ENCODE measurements at regions not wholly inside any gene's neighbourhood (a gene's known extent, or its start where the extent isn't known, plus 50 kb on each side); places are given as distances from the start of the nearest gene placed in this dataset.

GRCh38 chr14:82445810-82446570, 912.3 kb upstream of the SEL1L start:
- ATAC-seq: no peak

GRCh38 chr14:82447586-82447985, 913.9 kb upstream of the SEL1L start:
- DNase-seq (no peak), ATAC-seq (no peak)
- intact Hi-C loops (cut with micrococcal nuclease): no loop called here
- Mint-ChIP-seq H3K9me3 (peaks cover 0 to 9% (median 4%) of the 10 kb centered on the region in 11 donors), H3K27me3 (no peaks in the 10 kb centered on the region), H3K4me3 (no peak overlapping the region), H3K27ac (no peak overlapping the region), H3K36me3 (no peaks in the 10 kb centered on the region), H3K4me1 (no peaks in the 10 kb centered on the region)
- ChIA-PET CTCF (no interaction called here), POLR2A (no interaction called here)
- no peaks in the 10 kb centered on the region for H3K27me3 ChIP-seq (ENCODE audit: control insufficient read depth in 2 of 2, insufficient read depth in 2 of 2, low read length in 2 of 2)
- H3K9me3 ChIP-seq (ENCODE audit: control insufficient read depth in 2 of 3, low read length in 3 of 3): peaks cover 0 to 2% (median 0%) of the 10 kb centered on the region in 3 experiments
- H3K36me3 ChIP-seq (ENCODE audit: control insufficient read depth in 2 of 3, insufficient read depth in 3 of 3, low read length in 3 of 3): no peaks in the 10 kb centered on the region
- H3K4me1 ChIP-seq (ENCODE audit: control insufficient read depth in 2 of 2, insufficient read depth in 2 of 2, low read length in 2 of 2): no peaks in the 10 kb centered on the region
- H3K4me3 ChIP-seq (ENCODE audit: low read length): no peak overlapping the region
- no peak overlapping the region for H3K27ac ChIP-seq (ENCODE audit: low read depth, low read length)

More at GRCh38 chr14:82445810-82446570, 912.3 kb upstream of the SEL1L start:
- H3K36me3 ChIP-seq (ENCODE audit: control insufficient read depth in 2 of 3, insufficient read depth in 3 of 3, low read length in 3 of 3): no peaks in the 10 kb centered on the region
- POLR2A ChIA-PET: no interaction called here
- CTCF ChIA-PET: no interaction called here
- no peaks in the 10 kb centered on the region for H3K27me3 ChIP-seq (ENCODE audit: control insufficient read depth in 2 of 2, insufficient read depth in 2 of 2, low read length in 2 of 2)
- Mint-ChIP-seq H3K4me1 (no peaks in the 10 kb centered on the region), H3K27me3 (no peaks in the 10 kb centered on the region), H3K4me3 (no peak overlapping the region), H3K9me3 (peaks cover 0 to 16% (median 5%) of the 10 kb centered on the region in 11 donors), H3K27ac (no peak overlapping the region), H3K36me3 (no peaks in the 10 kb centered on the region)
- no peak overlapping the region for H3K27ac ChIP-seq (ENCODE audit: low read depth, low read length)
- intact Hi-C loops (cut with micrococcal nuclease): no loop called here
- H3K4me1 ChIP-seq (ENCODE audit: control insufficient read depth in 2 of 2, insufficient read depth in 2 of 2, low read length in 2 of 2): no peaks in the 10 kb centered on the region
- DNase-seq: no peak
- H3K4me3 ChIP-seq (ENCODE audit: low read length): no peak overlapping the region
- no peaks in the 10 kb centered on the region for H3K9me3 ChIP-seq (ENCODE audit: control insufficient read depth in 2 of 3, low read length in 3 of 3)

GRCh38 chr14:82449926-82450468, 916.3 kb upstream of the SEL1L start:
- Histone ChIP-seq H3K4me3 (ENCODE audit: low read length) (no peak overlapping the region), H3K27ac (ENCODE audit: low read depth, low read length) (no peak overlapping the region), H3K4me1 (ENCODE audit: control insufficient read depth in 2 of 2, insufficient read depth in 2 of 2, low read length in 2 of 2) (no peaks in the 10 kb centered on the region), H3K36me3 (ENCODE audit: control insufficient read depth in 2 of 3, insufficient read depth in 3 of 3, low read length in 3 of 3) (no peaks in the 10 kb centered on the region), H3K9me3 (ENCODE audit: control insufficient read depth in 2 of 3, low read length in 3 of 3) (peaks cover 0 to 4% (median 0%) of the 10 kb centered on the region in 3 experiments), H3K27me3 (ENCODE audit: control insufficient read depth in 2 of 2, insufficient read depth in 2 of 2, low read length in 2 of 2) (no peaks in the 10 kb centered on the region)
- intact Hi-C loops (cut with micrococcal nuclease): no loop called here
- Mint-ChIP-seq H3K4me1 (no peaks in the 10 kb centered on the region), H3K36me3 (no peaks in the 10 kb centered on the region), H3K27ac (no peak overlapping the region), H3K4me3 (no peak overlapping the region), H3K27me3 (no peaks in the 10 kb centered on the region), H3K9me3 (peaks cover 0 to 10% (median 3%) of the 10 kb centered on the region in 11 donors)
- ATAC-seq (no peak), DNase-seq (no peak)
- POLR2A ChIA-PET: no interaction called here
- CTCF ChIA-PET: no interaction called here

GRCh38 chr14:82451675-82452074, 918.0 kb upstream of the SEL1L start:
- Histone ChIP-seq H3K9me3 (ENCODE audit: control insufficient read depth in 2 of 3, low read length in 3 of 3) (peaks cover 0 to 4% (median 0%) of the 10 kb centered on the region in 3 experiments), H3K27me3 (ENCODE audit: control insufficient read depth in 2 of 2, insufficient read depth in 2 of 2, low read length in 2 of 2) (no peaks in the 10 kb centered on the region), H3K4me1 (ENCODE audit: control insufficient read depth in 2 of 2, insufficient read depth in 2 of 2, low read length in 2 of 2) (no peaks in the 10 kb centered on the region), H3K27ac (ENCODE audit: low read depth, low read length) (no peak overlapping the region), H3K36me3 (ENCODE audit: control insufficient read depth in 2 of 3, insufficient read depth in 3 of 3, low read length in 3 of 3) (no peaks in the 10 kb centered on the region), H3K4me3 (ENCODE audit: low read length) (no peak overlapping the region)
- Mint-ChIP-seq H3K4me3 (no peak overlapping the region), H3K27me3 (no peaks in the 10 kb centered on the region), H3K9me3 (peaks cover 0 to 11% (median 5%) of the 10 kb centered on the region in 11 donors), H3K4me1 (no peaks in the 10 kb centered on the region), H3K27ac (no peak overlapping the region), H3K36me3 (no peaks in the 10 kb centered on the region)
- DNase-seq: no peak
- ChIA-PET CTCF (no interaction called here), POLR2A (no interaction called here)
- ATAC-seq: no peak
- intact Hi-C loops (cut with micrococcal nuclease): no loop called here

- intact Hi-C loops (cut with micrococcal nuclease): no loop called here
- no peaks in the 10 kb centered on the region for H3K27me3 ChIP-seq (ENCODE audit: control insufficient read depth in 2 of 2, insufficient read depth in 2 of 2, low read length in 2 of 2)
- H3K27me3 Mint-ChIP-seq: no peaks in the 10 kb centered on the region
- peaks cover 0 to 19% (median 4%) of the 10 kb centered on the region in 11 donors for H3K9me3 Mint-ChIP-seq
- ATAC-seq: no peak
- H3K36me3 Mint-ChIP-seq: no peaks in the 10 kb centered on the region
- H3K4me3 Mint-ChIP-seq: no peak overlapping the region
- H3K27ac Mint-ChIP-seq: no peak overlapping the region
- no peaks in the 10 kb centered on the region for H3K4me1 ChIP-seq (ENCODE audit: control insufficient read depth in 2 of 2, insufficient read depth in 2 of 2, low read length in 2 of 2)
- ChIA-PET CTCF (no interaction called here), POLR2A (no interaction called here)
- no peak overlapping the region for H3K27ac ChIP-seq (ENCODE audit: low read depth, low read length)
- no peaks in the 10 kb centered on the region for H3K4me1 Mint-ChIP-seq
- H3K4me3 ChIP-seq (ENCODE audit: low read length): no peak overlapping the region
- H3K36me3 ChIP-seq (ENCODE audit: control insufficient read depth in 2 of 3, insufficient read depth in 3 of 3, low read length in 3 of 3): no peaks in the 10 kb centered on the region
- no peak for DNase-seq
- H3K9me3 ChIP-seq (ENCODE audit: control insufficient read depth in 2 of 3, low read length in 3 of 3): no peaks in the 10 kb centered on the region
Observed at GRCh38 chr14:82482345-82482744, 948.7 kb upstream of the SEL1L start.

GRCh38 chr14:82488473-82488872, 954.8 kb upstream of the SEL1L start:
- ATAC-seq: no peak
- Histone ChIP-seq H3K27ac (ENCODE audit: low read depth, low read length) (no peak overlapping the region), H3K36me3 (ENCODE audit: control insufficient read depth in 2 of 3, insufficient read depth in 3 of 3, low read length in 3 of 3) (no peaks in the 10 kb centered on the region), H3K4me3 (ENCODE audit: low read length) (no peak overlapping the region), H3K4me1 (ENCODE audit: control insufficient read depth in 2 of 2, insufficient read depth in 2 of 2, low read length in 2 of 2) (no peaks in the 10 kb centered on the region), H3K9me3 (ENCODE audit: control insufficient read depth in 2 of 3, low read length in 3 of 3) (no peaks in the 10 kb centered on the region), H3K27me3 (ENCODE audit: control insufficient read depth in 2 of 2, insufficient read depth in 2 of 2, low read length in 2 of 2) (no peaks in the 10 kb centered on the region)
- no peak for DNase-seq
- no peaks in the 10 kb centered on the region for H3K36me3 Mint-ChIP-seq
- H3K9me3 Mint-ChIP-seq: peaks cover 0 to 24% (median 5%) of the 10 kb centered on the region in 11 donors
- ChIA-PET CTCF (no interaction called here), POLR2A (no interaction called here)
- intact Hi-C loops (cut with micrococcal nuclease): no loop called here
- no peaks in the 10 kb centered on the region for H3K27me3 Mint-ChIP-seq
- no peaks in the 10 kb centered on the region for H3K4me1 Mint-ChIP-seq
- no peak overlapping the region for H3K4me3 Mint-ChIP-seq
- H3K27ac Mint-ChIP-seq: no peak overlapping the region

- Histone ChIP-seq H3K27me3 (ENCODE audit: control insufficient read depth in 2 of 2, insufficient read depth in 2 of 2, low read length in 2 of 2) (no peaks in the 10 kb centered on the region), H3K9me3 (ENCODE audit: control insufficient read depth in 2 of 3, low read length in 3 of 3) (no peaks in the 10 kb centered on the region), H3K4me3 (ENCODE audit: low read length) (no peak overlapping the region), H3K27ac (ENCODE audit: low read depth, low read length) (no peak overlapping the region), H3K4me1 (ENCODE audit: control insufficient read depth in 2 of 2, insufficient read depth in 2 of 2, low read length in 2 of 2) (no peaks in the 10 kb centered on the region), H3K36me3 (ENCODE audit: control insufficient read depth in 2 of 3, insufficient read depth in 3 of 3, low read length in 3 of 3) (no peaks in the 10 kb centered on the region)
- no peak overlapping the region for H3K27ac Mint-ChIP-seq
- DNase-seq (no peak), ATAC-seq (no peak)
- no peaks in the 10 kb centered on the region for H3K36me3 Mint-ChIP-seq
- POLR2A ChIA-PET: no interaction called here
- H3K9me3 Mint-ChIP-seq: peaks cover 0 to 24% (median 5%) of the 10 kb centered on the region in 11 donors
- no peaks in the 10 kb centered on the region for H3K4me1 Mint-ChIP-seq
- H3K4me3 Mint-ChIP-seq: no peak overlapping the region
- H3K27me3 Mint-ChIP-seq: no peaks in the 10 kb centered on the region
- intact Hi-C loops (cut with micrococcal nuclease): no loop called here
- CTCF ChIA-PET: no interaction called here
Observed at GRCh38 chr14:82490397-82490796, 956.7 kb upstream of the SEL1L start.

All from naive thymus-derived CD4-positive, alpha-beta T cell (primary cell).